Transverse colon (tissue), 4 donors: ENCODE measurements at regions not wholly inside any gene's neighbourhood (a gene's known extent, or its start where the extent isn't known, plus 50 kb on each side); places are given as distances from the start of the nearest gene placed in this dataset.
"Not testable (repeated sequence)": the region's sequence is repeated elsewhere in the genome, so short reads cannot be mapped to it uniquely, and the experiment has no call there.

Experiments used
- DNase-seq: peaks from one replicate; pipeline ENCODE4 v3.0.0-alpha.2; 2019
- H3K27ac ChIP-seq, 4 donors: fragments of 200-600 bp; sonication (generic); 2 replicates each; pipeline ENCODE4 v1.5.1; 2016 to 2018; ENCODE audit warnings: inconsistent platforms in 4 of 4
- H3K27me3 ChIP-seq: fragments of 200-600 bp; sonication (generic); 2 replicates; pipeline ENCODE4 v1.5.1; 2017; ENCODE audit warnings: inconsistent platforms
- H3K36me3 ChIP-seq, 4 donors: fragments of 200-600 bp; sonication (generic); 2 replicates each; pipeline ENCODE4 v1.5.1; 2017 to 2019; ENCODE audit warnings: inconsistent platforms in 4 of 4
- H3K4me1 ChIP-seq, 4 donors: fragments of 200-600 bp; sonication (generic); 2 replicates each; pipeline ENCODE4 v1.5.1; 2017 to 2020; ENCODE audit warnings: inconsistent platforms in 4 of 4
- H3K4me3 ChIP-seq, 4 donors: fragments of 200-600 bp; sonication (generic); 1 replicate in 1 of 4; 2 replicates in 3 of 4; pipeline versions ENCODE4 v1.5.1 to v1.6.1; 2017 to 2019; ENCODE audit warnings: inconsistent platforms in 4 of 4
- H3K9me3 ChIP-seq, 2 donors: fragments of 200-600 bp; sonication (generic); 2 replicates each; pipeline ENCODE4 v1.5.1; 2017 to 2019; ENCODE audit warnings: inconsistent platforms in 2 of 2
- CTCF ChIP-seq, 5 experiments: fragments of 200-600 bp in 3 of 5; fragments of 450-650 bp in 2 of 5; sonication (generic) in 3 of 5; IDR thresholded peaks; 1 replicate in 2 of 5; 2 replicates in 3 of 5; pipeline ENCODE4 v1.5.1; 2016 to 2017; ENCODE audit warnings: antibody characterized with exemption in 5 of 5, inconsistent platforms in 3 of 5, mild to moderate bottlenecking in 2 of 5, moderate library complexity in 1 of 5
- EP300 ChIP-seq: sonication (generic); formaldehyde crosslinking; IDR thresholded peaks from one replicate; pipeline ENCODE4 v1.6.1; 2017; ENCODE audit warnings: antibody characterized with exemption, low read depth
- POLR2A ChIP-seq: fragments of 450-650 bp; IDR thresholded peaks from one replicate; pipeline ENCODE4 v1.6.1; 2016; ENCODE audit warnings: antibody characterized with exemption, mild to moderate bottlenecking, moderate library complexity
- POLR2AphosphoS5 ChIP-seq, 3 donors: sonication (generic); formaldehyde crosslinking; IDR thresholded peaks; one replicate each; pipeline ENCODE4 v1.6.1; 2016; ENCODE audit warnings: antibody characterized with exemption in 3 of 3
- WGBS, 2 donors: methylation state at CpG; one replicate each; pipeline ENCODE4 v1.1.5; 2018; ENCODE audit warnings: low coverage in 1 of 2; 5-methylcytosine and 5-hydroxymethylcytosine counted together
- in situ Hi-C, 4 donors: fragments of 200-750 bp; cut with MboI; loops; one replicate each; pipeline versions ENCODE4 v1.15.0 to v1.15.1; 2017; ENCODE audit warnings: low sequenced_read_pairs in 3 of 4, low pct_ligation_motif_present in 1 of 4, low pct_unique_long_range_greater_than_20kb in 1 of 4
- intact Hi-C: fragments of 100-400 bp; cut with DNase I; formaldehyde crosslinking; loops from one replicate; pipeline ENCODE4 v1.15.1; 2023; ENCODE audit warnings: low total_unique reads

DNA sequence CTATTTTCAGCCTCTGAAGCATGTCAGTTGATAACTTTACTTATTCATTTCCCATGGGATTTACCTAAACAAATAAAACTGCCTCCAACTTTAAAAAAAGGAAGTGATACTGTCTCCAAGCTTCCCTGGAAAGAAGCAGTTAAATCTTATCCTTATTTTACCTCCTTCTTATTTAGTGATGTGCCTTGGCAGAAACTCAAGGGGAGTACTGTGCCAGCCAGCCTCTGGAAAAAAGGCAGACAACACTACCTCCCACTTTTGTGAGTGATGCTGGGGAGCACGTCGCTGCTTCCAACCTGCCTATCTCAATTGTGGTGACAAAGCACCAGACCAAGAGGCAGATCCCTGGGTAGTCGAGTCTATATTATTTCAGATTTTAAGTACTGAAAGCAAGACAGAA is 765.6 kb downstream of the DIAPH3 start:
- no peak for DNase-seq
- in situ Hi-C loops (loop anchor here in 3 of 4 donors (10.0 to 25.0 kb wide), 5 partner anchors 264 to 939 kb away; no protein-coding TSS in a partner anchor), intact Hi-C loops (no loop called here)
- H3K9me3 ChIP-seq: no peaks in the 10 kb centered on the region
- H3K27me3 ChIP-seq: no peaks in the 10 kb centered on the region
- no peaks in the 10 kb centered on the region for H3K36me3 ChIP-seq
- no peak overlapping the region for H3K27ac ChIP-seq
- H3K4me1 ChIP-seq: peaks cover 0 to 3% (median 0%) of the 10 kb centered on the region in 4 donors
- TF ChIP-seq POLR2AphosphoS5 (IDR thresholded peaks at IDR 0.05) (no peak), POLR2A (no peak), EP300 (no peak), CTCF (IDR thresholded peaks at IDR 0.05) (no peak)
- no peak overlapping the region for H3K4me3 ChIP-seq
- 62% methylated on average over 3 of the region's 3 CpGs; no CpG with 5 or more reads in 1 of the 2 donors for WGBS, 2 donors

DNA sequence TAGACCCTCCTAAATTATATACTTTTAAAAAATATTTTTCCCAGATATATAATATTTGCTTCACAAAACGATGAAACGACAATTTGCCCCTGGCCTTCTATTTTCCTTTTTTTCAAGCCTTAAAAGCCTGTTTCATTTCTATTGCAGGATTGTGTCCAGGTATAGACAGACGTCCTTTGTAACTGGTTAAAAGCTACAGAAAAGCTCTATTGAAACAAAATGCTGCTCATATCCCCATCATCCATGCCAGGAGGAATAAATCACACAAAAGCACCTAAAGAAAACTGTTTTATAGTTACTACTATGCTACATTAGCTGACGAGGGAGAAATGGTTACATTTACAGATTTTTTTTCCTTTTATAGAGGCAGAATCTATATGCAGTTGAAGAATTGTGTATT is 765.1 kb downstream of the DIAPH3 start:
- no peaks in the 10 kb centered on the region for H3K9me3 ChIP-seq
- WGBS, 2 donors: 75 to 77% methylated on average over 4 of the region's 4 CpGs
- no peak for DNase-seq
- H3K27me3 ChIP-seq: no peaks in the 10 kb centered on the region
- in situ Hi-C loops (loop anchor here in 3 of 4 donors (10.0 to 25.0 kb wide), 5 partner anchors 264 to 939 kb away; no protein-coding TSS in a partner anchor), intact Hi-C loops (no loop called here)
- peaks cover 0 to 3% (median 0%) of the 10 kb centered on the region in 4 donors for H3K4me1 ChIP-seq
- TF ChIP-seq EP300 (no peak), CTCF (IDR thresholded peaks at IDR 0.05) (no peak), POLR2AphosphoS5 (IDR thresholded peaks at IDR 0.05) (no peak), POLR2A (no peak)
- no peak overlapping the region for H3K27ac ChIP-seq
- H3K36me3 ChIP-seq: no peaks in the 10 kb centered on the region
- H3K4me3 ChIP-seq: no peak overlapping the region

GRCh38 chr13:59399513-59399912 is 764.2 kb downstream of the DIAPH3 start:
- in situ Hi-C loops (loop anchor here in 3 of 4 donors (10.0 to 25.0 kb wide), 5 partner anchors 263 to 938 kb away; no protein-coding TSS in a partner anchor), intact Hi-C loops (no loop called here)
- TF ChIP-seq POLR2AphosphoS5 (IDR thresholded peaks at IDR 0.05) (no peak), POLR2A (no peak), EP300 (no peak), CTCF (IDR thresholded peaks at IDR 0.05) (no peak)

DNA sequence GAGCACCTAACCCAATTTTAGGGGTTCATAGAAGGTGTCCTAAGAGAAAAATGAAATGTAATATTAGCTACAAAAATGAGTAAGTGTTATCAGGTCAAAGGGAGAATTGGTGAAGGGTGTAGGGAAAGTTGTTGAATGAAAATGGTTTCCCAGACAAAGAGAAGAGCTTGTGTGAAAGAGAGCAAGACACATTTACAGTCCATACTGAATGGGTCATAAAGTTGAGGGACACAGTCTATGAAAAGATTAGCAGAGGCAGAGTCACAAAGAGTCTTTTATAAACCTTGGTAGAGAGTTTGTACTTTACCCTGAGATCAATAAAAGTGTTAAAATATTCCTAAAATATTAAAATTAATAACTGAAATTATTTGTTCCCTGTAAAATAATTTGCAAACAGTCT is 759.4 kb downstream of the DIAPH3 start:
- intact Hi-C loops: loop anchor here (5.0 kb wide), 1 partner anchor 172 kb away; no protein-coding TSS in a partner anchor
- Histone ChIP-seq H3K27ac (no peak overlapping the region), H3K36me3 (no peaks in the 10 kb centered on the region), H3K4me3 (no peak overlapping the region), H3K27me3 (no peaks in the 10 kb centered on the region), H3K9me3 (no peaks in the 10 kb centered on the region), H3K4me1 (no peaks in the 10 kb centered on the region)
- no peak for TF ChIP-seq POLR2A
- TF ChIP-seq CTCF (IDR thresholded peaks at IDR 0.05): no peak
- no peak for TF ChIP-seq POLR2AphosphoS5 (IDR thresholded peaks at IDR 0.05)
- no peak for TF ChIP-seq EP300
- in situ Hi-C loops: no loop called here
- no peak for DNase-seq

More at GRCh38 chr13:59399513-59399912, 764.2 kb downstream of the DIAPH3 start:
- Histone ChIP-seq H3K27ac (no peak overlapping the region), H3K4me3 (no peak overlapping the region), H3K36me3 (no peaks in the 10 kb centered on the region), H3K4me1 (peaks cover 0 to 3% (median 0%) of the 10 kb centered on the region in 4 donors), H3K9me3 (no peaks in the 10 kb centered on the region), H3K27me3 (no peaks in the 10 kb centered on the region)
- no peak for DNase-seq

DNA sequence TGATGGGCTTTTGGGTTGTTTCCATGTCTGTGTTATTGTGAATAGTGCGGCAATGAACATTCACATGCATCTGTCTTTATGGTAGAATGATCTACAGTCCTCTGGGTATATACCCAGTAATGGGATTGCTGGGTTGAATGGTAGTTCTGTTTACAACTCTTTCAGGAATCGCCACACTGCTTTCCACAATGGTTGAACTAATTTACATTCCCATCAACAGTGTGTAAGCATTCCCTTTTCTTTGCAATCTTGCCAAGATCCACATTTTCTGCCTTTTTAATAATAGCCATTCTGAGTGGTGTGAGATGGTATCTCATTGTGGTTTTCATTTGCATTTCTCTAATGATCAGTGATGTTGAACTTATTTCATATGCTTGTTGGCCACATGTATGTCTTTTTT is 756.5 kb downstream of the DIAPH3 start:
- intact Hi-C loops, H3K4me3 ChIP-seq, in situ Hi-C loops, H3K27me3 ChIP-seq, H3K4me1 ChIP-seq, H3K36me3 ChIP-seq, H3K27ac ChIP-seq, H3K9me3 ChIP-seq, DNase-seq: not testable (repeated sequence)
- WGBS, 2 donors: 80 to 91% methylated on average over 2 of the region's 2 CpGs
